Esophagus (tissue), 2 donors: ENCODE measurements at regions not wholly inside any gene's neighbourhood (a gene's known extent, or its start where the extent isn't known, plus 50 kb on each side); places are given as distances from the start of the nearest gene placed in this dataset.

Experiments
- H3K27ac ChIP-seq, 2 donors: one replicate each; pipeline ENCODE4 v1.5.1; 2013; ENCODE audit warnings: low read depth in 2 of 2, mild to moderate bottlenecking in 2 of 2, inconsistent platforms in 1 of 2, low read length in 1 of 2, moderate library complexity in 1 of 2
- H3K27me3 ChIP-seq, 2 donors: one replicate each; pipeline ENCODE4 v1.6.1; 2013; ENCODE audit warnings: low read length in 2 of 2, control low read depth in 1 of 2, mild to moderate bottlenecking in 1 of 2; ENCODE audit not compliant: insufficient read depth in 2 of 2, control insufficient read depth in 1 of 2
- H3K36me3 ChIP-seq, 2 donors: one replicate each; pipeline ENCODE4 v1.6.1; 2013; ENCODE audit warnings: low read length in 1 of 2; ENCODE audit not compliant: control insufficient read depth in 2 of 2, insufficient read depth in 2 of 2
- H3K4me1 ChIP-seq, 2 donors: one replicate each; pipeline ENCODE4 v1.6.1; 2013; ENCODE audit warnings: low read length in 1 of 2; ENCODE audit not compliant: control insufficient read depth in 2 of 2, insufficient read depth in 2 of 2
- H3K4me3 ChIP-seq, 2 donors: one replicate each; pipeline ENCODE4 v1.5.1; 2013; ENCODE audit warnings: low read length in 2 of 2, mild to moderate bottlenecking in 2 of 2, low read depth in 1 of 2, moderate library complexity in 1 of 2
- H3K9me3 ChIP-seq, 2 donors: one replicate each; pipeline ENCODE4 v1.6.1; 2013; ENCODE audit warnings: mild to moderate bottlenecking in 2 of 2, low read depth in 1 of 2, low read length in 1 of 2, moderate library complexity in 1 of 2; ENCODE audit not compliant: control insufficient read depth in 2 of 2, insufficient read depth in 1 of 2
- WGBS, 2 donors: extraction: QIAGEN DNeasy Blood & Tissue Kit; methylation state at CpG; one replicate each; pipeline ENCODE4 v1.1.7; 2013; 5-methylcytosine and 5-hydroxymethylcytosine counted together
- donor health status: healthy with polysubstance abuse.
- donor health status: Bipolar disorder and iron deficiency.

DNA sequence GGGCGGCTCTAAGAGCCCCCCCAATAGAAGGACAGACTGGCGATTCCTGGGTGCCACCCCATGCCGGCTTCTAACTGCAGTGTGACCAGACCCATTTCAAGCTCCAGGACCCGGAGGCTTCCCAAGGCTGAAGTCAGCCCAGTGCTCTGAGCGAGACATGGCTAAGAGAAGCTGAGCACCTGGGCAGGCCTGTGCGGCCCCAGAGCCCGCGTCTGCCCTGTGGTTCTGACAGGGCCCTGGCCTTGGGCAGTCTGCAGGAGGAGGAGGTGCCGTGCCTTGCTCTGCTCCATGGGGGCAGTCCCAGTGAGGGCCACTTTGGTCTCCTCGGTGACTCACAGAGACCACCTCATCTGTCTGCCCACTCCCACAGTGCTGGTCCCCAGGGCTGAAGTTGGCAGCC lies 1314.2 kb downstream of the BRD1 start:
- Histone ChIP-seq H3K9me3 (no peaks in the 10 kb centered on the region), H3K36me3 (no peaks in the 10 kb centered on the region), H3K27ac (no peak overlapping the region), H3K4me1 (no peaks in the 10 kb centered on the region), H3K4me3 (no peak overlapping the region), H3K27me3 (no peaks in the 10 kb centered on the region)
- WGBS, 2 donors = 86% methylated on average over 10 of the region's 10 CpGs

DNA sequence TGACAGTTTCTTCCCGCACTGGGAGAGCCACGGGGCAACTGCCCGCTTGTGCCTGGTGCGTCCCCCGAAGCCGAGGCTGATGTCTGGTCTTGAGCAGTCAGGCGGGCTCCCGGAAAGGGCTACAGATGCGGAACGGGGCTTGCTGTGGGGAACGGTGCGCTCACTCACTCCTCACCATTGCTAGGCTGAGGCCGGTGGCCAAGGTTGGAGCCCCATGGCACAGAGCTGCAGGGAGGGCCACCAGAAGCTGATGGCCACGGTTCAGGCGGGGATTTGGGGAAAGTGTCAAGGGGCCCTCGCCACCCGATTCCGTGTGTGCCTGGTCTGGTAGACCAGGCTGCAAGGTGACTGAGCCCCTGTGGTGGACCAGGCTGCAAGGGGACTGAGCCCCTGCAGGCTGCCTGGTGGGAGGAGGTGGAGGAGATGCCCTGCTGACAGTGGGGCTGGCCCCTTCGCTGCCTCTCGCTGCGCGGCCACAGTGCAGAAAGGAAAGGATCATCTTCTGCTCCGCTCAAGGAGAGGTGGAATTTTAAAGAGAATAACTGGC lies 1315.8 kb downstream of the BRD1 start:
- 89 to 91% methylated on average over 23 of the region's 23 CpGs for WGBS, 2 donors
- H3K4me3 ChIP-seq = no peak overlapping the region

DNA sequence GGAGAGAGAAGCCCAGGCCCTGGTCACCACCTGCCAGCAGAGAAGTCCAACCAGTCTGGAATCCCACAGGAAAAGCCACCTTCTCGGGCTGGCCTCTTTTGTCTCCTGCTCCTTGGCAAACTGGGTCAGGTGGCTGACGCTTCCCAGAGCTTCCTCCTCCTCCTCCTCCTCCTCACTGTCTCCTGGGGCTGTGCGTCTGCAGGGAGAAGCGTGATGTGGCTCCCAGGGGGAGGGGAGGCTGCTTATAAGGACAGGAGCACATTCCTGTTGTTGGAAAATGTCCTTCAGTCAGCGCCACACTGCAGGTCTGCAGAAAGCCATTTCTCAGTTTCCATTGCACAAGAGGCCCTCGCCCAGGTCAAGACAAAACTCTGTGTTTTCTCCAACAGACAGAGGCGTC lies 1316.5 kb downstream of the BRD1 start:
- Histone ChIP-seq H3K27ac (no peak overlapping the region), H3K4me3 (no peak overlapping the region), H3K9me3 (no peaks in the 10 kb centered on the region), H3K36me3 (no peaks in the 10 kb centered on the region), H3K27me3 (no peaks in the 10 kb centered on the region), H3K4me1 (no peaks in the 10 kb centered on the region)
- 58 to 62% methylated on average over 7 of the region's 7 CpGs for WGBS, 2 donors

More for the DNA sequence above, 1315.8 kb downstream of the BRD1 start:
- Histone ChIP-seq H3K9me3 (no peaks in the 10 kb centered on the region), H3K27ac (no peak overlapping the region), H3K27me3 (no peaks in the 10 kb centered on the region), H3K4me1 (no peaks in the 10 kb centered on the region), H3K36me3 (no peaks in the 10 kb centered on the region)

DNA sequence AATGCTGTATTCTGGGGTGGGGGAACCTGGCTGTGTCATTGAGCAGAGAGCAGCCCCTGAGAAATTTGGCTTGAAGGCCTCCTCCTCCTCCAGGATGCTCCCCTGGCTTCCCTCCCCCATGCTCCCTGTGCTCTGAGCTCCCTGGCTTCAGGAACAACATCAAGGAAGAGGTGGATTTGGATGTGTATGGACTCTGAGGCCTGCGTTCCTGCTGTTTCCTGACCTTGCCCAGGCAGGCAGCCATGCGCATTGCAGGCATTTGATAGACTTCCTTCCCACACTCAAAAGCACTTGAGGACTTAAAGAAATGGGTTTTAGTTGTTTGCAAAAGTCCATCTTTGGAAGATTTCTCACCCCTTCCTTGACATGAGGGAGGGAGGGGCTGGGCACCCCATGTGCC lies 1317.1 kb downstream of the BRD1 start:
- Histone ChIP-seq H3K4me3 (no peak overlapping the region), H3K4me1 (no peaks in the 10 kb centered on the region), H3K36me3 (no peaks in the 10 kb centered on the region), H3K9me3 (no peaks in the 10 kb centered on the region), H3K27ac (no peak overlapping the region), H3K27me3 (no peaks in the 10 kb centered on the region)
- 64 to 82% methylated on average over 2 of the region's 2 CpGs for WGBS, 2 donors

DNA sequence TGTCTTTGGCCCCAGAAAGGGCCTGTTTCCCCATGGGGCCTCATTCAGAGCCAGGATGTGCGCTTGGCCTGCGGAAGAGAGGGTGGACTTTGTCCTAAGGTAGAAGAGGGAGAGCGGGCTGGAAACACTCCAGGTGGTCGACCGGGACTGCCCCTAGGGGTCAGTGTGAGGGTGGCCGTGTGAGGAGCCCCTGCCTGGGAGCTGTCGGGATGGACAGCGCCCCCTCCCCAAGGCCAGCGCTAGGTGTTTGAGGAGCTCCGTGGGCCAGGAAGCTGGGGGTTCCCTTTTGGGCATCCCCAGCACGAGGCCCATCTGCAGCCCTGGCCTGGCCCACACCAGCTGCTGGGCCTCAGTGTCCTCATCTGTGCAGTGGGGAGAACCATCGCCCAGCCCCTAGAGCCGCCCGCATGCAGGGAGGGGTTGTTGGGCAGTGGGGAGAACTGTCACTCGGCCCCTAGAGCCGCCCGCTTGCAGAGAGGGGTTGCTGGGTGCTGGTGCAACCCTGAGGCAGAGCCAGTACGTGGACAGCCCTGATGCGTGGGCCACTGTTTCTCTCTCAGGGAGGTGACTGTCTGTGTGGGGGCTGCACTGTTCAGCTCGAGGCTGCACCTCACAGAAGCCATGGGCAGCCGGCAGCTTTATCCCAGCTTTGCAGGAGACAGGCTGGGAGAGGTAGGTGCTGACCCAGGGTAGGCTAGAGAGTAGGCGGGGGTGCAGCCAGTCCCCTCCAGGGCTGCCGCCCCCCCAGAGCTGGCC lies 1319.9 kb downstream of the BRD1 start:
- 72 to 75% methylated on average over 23 of the region's 23 CpGs for WGBS, 2 donors
- Histone ChIP-seq H3K27ac (no peak overlapping the region), H3K36me3 (no peaks in the 10 kb centered on the region), H3K27me3 (no peaks in the 10 kb centered on the region), H3K9me3 (no peaks in the 10 kb centered on the region), H3K4me1 (no peaks in the 10 kb centered on the region), H3K4me3 (no peak overlapping the region)

DNA sequence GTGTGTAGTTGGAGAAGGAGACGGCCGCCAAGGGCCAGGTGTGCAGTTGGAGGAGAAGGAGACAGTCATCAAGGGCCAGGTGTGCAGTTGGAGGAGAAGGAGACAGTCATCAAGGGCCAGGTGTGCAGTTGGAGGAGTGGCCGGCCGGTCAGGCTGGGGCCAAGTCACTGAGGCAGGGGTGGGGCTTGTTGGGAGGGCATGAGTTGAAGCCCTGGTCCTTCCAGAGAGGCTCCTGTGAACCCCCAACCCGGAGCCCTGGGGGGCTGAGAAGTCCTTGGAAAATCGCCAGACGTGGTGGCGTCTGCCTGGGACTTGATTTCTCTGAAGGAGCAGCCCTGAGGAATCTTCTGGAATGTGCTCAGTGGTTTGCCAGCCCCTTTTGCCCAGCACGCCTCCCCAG lies 1320.5 kb downstream of the BRD1 start:
- Histone ChIP-seq H3K36me3 (no peaks in the 10 kb centered on the region), H3K27me3 (no peaks in the 10 kb centered on the region)
- WGBS, 2 donors = 64 to 67% methylated on average over 9 of the region's 9 CpGs

DNA sequence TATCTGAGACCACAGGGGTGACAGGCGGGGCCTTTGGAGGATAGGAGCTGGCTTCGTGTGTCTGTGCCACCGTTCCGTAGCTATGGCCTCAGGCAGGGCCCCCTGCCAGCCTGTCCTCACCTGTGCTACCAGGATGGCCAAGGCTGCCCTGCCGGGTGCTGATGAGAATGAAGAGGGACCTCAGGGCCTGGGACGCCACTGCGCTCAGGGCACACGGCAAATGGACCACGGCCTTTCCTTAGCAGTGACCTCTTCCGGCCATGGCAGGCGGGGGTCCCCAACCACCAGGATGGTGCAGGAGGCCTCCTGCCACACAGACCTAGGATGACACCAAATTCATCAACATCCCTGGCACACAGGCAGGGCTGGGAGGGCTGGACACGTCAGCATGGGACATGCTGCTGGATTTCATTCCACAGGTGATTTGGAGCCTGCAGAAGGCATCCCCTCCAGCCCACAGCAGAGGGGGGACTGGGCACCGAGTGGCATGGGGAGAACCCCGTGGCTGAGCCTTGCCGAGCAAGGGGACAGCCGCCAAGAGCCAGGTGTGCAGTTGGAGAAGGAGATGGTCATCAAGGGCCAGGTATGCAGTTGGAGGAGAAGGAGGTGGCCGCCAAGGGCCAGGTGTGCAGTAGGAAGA lies 1321.0 kb downstream of the BRD1 start:
- Histone ChIP-seq H3K9me3 (no peaks in the 10 kb centered on the region), H3K4me1 (no peaks in the 10 kb centered on the region), H3K36me3 (no peaks in the 10 kb centered on the region), H3K27me3 (no peaks in the 10 kb centered on the region), H3K4me3 (no peak overlapping the region), H3K27ac (no peak overlapping the region)
- 80 to 84% methylated on average over 17 of the region's 17 CpGs for WGBS, 2 donors

More for the DNA sequence above, 1320.5 kb downstream of the BRD1 start:
- Histone ChIP-seq H3K9me3 (no peaks in the 10 kb centered on the region), H3K4me3 (no peak overlapping the region), H3K4me1 (no peaks in the 10 kb centered on the region), H3K27ac (no peak overlapping the region)

DNA sequence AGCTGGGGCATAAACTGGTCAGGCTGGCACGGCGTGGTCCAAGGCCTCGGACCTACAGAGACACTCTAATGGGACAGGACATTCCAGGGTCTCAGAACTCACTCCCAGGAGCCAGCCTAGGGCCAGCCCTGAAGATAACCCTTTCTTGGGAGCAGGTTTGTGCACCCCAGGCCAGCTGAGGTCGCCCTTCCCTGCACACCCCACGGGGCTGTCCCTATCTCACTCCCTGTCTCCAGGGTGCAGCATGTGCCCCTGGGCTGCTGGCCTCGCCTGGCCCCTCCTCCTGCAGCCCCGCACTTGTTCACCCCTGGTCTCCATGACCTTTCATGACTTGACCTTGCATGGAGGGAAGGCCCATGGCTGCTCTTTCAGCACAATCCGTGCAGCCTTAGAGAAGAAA lies 1321.8 kb downstream of the BRD1 start:
- no peaks in the 10 kb centered on the region for H3K36me3 ChIP-seq
- H3K4me3 ChIP-seq = no peak overlapping the region
- H3K4me1 ChIP-seq = no peaks in the 10 kb centered on the region
- no peak overlapping the region for H3K27ac ChIP-seq
- no peaks in the 10 kb centered on the region for H3K27me3 ChIP-seq
- 69 to 75% methylated on average over 8 of the region's 8 CpGs for WGBS, 2 donors
- H3K9me3 ChIP-seq = no peaks in the 10 kb centered on the region

DNA sequence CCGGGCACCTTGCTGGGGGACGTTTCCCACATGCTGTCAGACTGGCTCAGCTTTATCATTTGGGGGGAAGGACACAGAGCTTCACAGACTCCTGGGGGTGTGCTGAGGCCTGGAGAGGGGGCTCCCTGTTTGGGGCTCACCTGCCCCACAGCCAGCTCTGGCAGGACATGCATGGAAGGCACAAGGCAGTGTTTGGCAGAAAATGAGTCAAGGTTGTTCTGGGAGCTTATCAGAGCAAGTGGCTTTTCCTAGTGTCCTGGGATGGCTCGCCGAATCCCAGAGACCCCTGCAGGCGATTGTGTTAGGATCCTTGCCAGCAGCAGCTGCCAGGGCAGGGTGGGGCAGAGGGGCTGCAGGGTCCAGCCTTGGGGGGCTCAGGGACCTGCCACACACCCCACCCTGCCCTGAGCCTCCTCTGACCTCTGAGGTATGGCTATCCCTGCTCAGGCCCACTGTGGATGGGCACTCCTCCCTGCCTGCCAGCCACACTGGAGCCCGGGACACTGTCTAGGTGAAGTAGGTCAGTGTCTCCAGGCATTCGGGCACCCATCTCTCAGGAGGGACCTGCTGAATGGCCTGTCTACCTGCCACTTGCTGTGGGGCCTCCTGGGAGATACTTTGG lies 1323.0 kb downstream of the BRD1 start:
- Histone ChIP-seq H3K27me3 (no peaks in the 10 kb centered on the region), H3K36me3 (no peaks in the 10 kb centered on the region), H3K27ac (no peak overlapping the region), H3K4me3 (no peak overlapping the region), H3K4me1 (peaks cover 0 to 2% of the 10 kb centered on the region in 2 donors), H3K9me3 (no peaks in the 10 kb centered on the region)
- WGBS, 2 donors = 55 to 63% methylated on average over 7 of the region's 7 CpGs
